Iris pigment epithelial cell (primary cell): ENCODE measurements at regions not wholly inside any gene's neighbourhood (a gene's known extent, or its start where the extent isn't known, plus 50 kb on each side); places are given as distances from the start of the nearest gene placed in this dataset.

ENCODE experiments used
- DNase-seq: peaks from one replicate; pipeline ENCODE4 v3.0.0-alpha.2; 2011; ENCODE audit warnings: low read depth

DNA sequence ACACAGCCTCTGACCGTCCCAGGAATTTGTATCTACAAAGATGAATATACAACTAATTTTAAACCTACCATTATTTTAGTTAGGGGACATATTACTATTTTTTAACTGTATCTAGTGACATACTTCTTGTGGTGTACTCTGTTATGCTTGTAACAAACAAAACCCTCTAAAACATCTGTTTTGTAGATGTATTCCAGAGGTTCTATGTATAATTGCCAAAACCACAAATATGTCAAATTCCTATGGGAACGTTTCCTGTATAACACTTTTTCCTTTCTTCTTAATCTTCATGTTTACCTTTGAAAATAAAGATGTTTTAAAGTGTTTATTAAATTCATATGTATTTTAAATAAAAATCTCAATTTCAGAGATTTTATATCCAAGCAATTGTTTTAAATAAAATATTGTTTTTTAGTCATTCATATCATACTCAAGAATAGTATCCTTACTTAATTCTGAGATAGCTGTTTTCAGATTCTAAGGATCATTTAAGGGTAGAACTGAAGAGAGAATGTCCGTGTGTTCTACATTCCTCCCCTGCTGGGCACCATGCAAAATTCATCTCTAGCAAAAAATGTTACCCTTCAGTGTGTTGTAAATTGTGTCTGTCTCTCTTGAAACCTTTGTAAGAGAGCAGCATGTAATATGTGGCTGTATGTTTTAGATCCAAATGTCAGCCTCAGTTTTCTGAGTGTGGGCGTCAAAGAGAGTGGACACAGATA lies 1327.7 kb downstream of the EFNB2 start:
- DNase-seq: no peak

DNA sequence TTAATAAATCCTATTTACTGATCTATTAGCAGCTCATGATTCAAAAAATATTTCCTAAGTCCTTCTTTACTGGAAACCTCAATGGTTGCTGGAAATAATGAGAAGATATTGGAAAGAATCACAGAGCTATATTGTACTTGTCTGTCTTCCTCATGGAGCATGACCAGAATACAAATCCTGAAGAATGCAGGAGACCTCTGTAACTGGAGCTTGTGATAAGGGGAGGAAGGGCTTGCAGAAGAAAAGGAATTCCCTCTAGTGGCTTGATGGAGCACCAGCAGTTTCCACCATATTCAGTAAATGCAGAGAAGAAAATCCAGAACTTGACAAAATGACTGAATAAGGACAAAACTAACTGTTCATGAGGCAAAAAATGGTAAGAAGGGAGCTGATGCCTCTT lies 1333.1 kb downstream of the EFNB2 start:
- peak; percentile 74 for DNase-seq

DNA sequence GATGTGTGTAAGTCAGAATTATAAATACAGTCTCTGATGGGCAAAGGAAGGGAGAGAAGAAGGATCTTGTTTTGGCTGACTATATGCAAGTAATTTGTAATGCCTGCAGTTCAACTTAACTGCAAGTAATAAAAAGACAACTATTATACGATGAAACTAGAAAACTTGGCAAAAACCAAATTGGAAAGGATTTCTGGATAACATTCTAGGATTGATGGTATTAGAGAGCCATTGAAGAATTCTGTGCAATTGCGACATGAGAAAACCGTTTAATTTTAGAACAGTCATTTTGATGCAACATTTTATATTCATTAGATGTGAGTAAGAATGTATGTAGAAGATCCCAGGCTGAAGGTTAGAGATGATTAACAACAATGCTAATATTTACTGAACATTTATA lies 1334.1 kb downstream of the EFNB2 start:
- DNase-seq: no peak

DNA sequence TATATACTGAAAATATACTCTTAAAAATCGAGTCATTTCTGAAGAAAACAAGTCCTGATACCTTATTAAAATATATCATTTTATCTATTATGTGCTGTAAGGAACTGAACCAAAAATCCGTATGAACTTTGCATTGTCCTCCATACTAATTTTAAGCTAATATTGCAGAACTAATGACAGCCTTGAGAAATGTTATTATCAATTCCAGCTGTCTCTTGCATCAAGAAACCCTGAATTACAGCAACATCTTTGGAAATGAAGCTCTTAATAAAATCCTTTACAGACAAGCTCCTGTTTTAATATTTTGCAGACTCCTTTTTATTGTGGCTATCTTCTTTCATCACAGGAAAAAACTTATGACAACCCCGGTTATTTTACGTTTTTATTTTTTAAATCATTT lies 1335.3 kb downstream of the EFNB2 start:
- no peak for DNase-seq

DNA sequence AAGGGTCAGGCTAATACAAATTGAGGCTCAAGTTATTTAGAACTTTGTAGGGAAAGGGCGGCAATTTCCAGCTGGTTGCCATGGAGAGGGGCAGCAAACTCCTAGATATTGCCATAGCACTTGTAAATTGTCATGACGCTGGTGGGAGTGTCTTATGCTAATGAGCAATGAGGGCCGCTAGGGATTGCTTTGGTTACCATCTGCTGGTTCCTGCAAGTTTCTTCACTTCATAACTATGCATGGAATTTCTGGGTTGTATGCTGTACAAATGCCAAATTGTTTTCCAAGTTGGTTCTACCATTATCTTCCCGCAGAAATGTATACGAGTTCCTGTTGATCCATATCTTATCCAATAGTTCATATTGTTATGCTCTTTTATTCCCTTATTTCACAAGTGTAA lies 1339.4 kb downstream of the EFNB2 start:
- peak; percentile 80 for DNase-seq

DNA sequence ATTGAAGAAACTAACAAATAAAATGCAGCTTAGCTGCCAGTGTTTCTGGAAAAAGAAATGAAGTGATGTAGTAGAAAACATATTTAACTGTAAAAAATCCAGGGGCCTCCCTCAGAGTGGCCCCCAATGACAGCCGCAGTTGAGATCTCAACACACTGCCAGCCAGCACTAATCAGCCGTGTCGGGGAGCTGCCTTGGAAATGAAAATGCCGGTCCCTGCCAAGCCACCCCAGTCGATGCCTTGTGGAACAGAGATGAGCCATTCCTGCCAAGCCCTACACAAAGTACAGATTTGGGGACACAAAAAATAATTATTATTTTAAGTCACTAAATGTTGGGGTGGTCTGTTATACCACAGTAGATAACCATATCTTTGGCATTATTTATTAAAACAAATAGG lies 1342.4 kb downstream of the EFNB2 start:
- DNase-seq: no peak

DNA sequence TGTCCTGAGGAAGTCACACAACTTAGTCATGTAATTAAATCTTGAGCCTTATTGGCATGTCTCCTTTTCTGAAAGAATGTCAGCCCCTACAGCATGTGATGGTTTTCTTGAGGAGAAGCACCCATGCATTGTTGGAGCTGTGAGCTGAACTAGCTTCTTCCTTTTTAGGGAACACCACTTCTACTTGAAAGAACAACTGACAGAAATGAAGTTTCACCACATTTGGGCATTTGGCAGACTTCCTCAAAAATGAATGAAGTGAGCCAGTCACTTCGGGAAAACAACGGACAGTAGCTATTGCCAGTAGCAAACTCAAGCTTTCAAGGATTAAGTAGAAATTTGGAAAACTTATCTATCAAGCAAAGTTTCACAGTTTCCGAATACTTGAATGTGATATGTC lies 1351.3 kb downstream of the EFNB2 start:
- no peak for DNase-seq

DNA sequence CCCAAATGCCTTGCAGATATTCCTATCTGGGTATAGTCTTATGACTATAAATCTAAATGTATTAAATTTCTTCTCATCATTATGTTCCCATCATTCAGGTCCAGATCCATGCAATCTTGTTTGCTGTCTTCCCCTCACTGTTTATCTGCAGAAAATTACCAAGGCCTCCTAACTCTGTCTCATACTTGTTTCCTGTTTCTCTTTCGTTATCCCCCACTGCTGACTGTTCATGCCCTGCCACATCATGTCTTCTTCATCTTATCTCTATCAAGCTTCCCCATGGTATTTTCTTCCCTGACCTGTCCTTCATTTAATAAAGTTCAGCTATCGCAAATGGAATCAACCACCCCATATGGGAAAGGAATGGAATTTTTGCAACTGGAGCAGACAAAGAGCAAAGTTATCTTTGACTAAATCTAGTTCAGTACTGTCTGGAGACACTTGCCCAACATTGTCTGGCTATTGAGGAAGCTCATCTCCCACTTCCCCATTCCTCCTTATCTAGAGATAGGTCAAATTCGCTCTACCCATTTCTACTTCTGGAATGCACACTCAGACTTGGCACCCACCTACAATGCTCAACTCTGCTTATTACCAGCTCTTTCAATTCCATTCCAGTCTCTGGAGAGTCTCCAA lies 1358.1 kb downstream of the EFNB2 start:
- DNase-seq: peak; percentile 51

DNA sequence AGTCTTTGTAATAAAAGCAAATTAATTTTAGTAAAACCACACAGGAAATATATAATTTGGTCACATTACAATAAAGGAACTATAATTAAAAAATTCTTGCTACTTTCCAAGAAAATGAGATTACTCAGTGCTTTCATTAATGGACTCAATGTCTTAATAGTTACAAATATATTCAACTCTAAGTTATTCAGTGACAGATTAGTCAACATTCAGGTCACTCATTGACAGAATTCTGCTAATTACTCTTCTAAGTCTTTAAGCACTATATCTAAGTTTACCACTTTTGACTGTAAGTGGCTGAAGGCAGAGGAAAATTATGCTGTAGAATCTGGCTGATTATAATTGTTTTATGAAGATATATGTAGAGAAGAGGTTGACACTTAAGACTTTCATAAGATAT lies 1365.0 kb downstream of the EFNB2 start:
- DNase-seq: no peak

DNA sequence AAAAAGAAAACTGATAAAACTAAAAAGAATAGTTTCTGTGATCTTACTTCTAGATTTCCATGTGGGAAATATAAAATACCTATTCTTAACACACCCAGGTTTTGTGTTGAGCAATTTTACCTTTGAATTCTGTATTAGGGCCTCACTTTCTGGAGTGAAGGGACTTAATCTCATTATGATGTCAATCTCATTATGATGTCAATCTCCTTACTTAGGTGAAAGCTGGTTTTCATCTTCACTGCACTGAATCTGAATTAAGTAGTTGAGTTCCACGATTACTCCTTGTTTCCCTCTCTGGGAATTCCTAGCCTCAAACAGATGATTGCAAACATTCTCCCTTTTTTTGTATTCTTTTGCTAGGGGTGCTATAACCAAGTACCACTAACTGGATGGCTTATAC lies 1367.2 kb downstream of the EFNB2 start:
- no peak for DNase-seq

DNA sequence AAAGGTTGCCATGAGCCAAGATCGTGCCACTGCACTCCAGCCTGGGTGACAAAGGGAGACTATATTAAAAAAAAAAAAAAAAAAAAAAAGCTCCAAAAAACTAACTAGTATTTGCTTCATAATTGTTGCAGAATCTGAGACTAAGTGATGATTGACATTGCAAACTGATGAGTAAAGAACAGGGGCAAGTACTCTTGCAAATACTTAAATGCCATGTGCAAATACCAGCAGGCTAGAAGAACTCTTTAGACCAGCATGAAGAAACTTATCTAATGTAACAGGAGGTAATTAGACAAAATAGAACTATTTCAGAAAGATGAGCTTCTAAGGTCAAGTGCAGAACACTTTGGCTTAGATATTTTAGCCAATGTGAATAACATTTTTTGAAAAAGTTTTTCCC lies 1368.1 kb downstream of the EFNB2 start:
- DNase-seq: no peak

DNA sequence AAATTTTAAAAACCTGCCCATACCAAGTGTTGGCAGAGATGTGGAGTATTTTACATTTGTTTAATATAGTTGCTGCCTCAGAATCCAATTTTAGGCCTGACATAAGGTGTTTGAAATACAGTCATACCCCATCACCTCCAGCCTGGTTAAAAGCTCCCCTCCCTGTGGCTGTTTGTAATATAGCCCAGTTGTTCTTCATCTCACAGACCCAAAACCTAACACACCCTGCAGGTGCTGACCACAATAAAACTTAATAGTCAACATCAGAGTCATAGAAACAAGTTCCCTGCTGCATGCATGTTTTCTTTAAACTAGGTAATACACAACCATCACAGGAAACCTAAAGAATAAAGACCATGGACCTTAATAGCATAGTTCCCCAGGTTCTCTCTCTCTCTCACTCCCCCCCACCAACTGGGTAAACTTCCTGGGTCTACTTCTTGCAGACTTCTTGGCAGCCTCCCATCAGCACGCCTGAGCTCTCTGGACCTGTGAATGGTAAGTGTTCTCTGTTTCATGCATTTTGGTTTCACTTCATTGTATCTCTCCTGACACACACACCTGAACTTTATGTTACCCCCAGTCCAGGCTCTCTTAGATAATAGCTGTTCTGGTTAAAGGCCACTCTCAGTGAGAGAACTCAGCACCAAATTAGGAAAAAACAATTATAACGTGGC lies 1369.9 kb downstream of the EFNB2 start:
- peak; percentile 5 for DNase-seq

DNA sequence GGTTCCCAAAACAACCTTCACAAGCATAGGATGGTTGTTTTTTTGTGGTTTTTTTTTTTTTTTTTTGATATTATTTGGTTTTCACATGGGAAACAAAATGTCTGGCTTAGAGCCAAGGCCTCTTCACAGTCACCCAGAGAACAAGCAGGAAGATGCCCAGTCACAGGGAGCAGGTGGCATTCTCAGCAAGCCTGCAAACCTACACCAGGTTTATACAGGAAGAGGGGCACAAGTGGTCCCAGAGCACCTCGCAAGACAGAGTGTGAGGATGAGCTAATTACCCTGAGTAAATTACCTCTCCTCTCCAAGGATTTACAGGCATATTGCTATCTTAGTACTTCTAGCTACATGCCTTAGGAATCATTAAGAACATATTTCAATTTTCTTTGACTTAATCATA lies 1375.6 kb downstream of the EFNB2 start:
- DNase-seq: no peak

DNA sequence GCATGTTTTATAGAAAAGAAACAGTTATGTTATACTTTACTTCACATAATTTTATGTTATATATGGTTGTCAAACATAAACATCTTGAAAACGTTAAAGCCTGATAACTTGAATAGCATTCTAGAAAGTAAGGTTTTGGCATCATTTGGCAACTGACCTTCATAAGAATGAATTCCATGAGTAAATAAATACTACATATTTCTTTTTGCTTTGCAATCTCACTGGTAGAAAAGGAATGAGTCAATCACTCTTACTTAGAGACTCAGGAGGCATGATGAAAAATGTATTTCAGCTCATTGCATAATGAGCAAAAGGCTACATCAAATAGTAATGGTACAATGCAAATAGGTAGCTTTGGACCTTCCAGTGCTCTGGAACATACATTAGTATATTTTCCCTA lies 1381.9 kb downstream of the EFNB2 start:
- peak; percentile 51 for DNase-seq

DNA sequence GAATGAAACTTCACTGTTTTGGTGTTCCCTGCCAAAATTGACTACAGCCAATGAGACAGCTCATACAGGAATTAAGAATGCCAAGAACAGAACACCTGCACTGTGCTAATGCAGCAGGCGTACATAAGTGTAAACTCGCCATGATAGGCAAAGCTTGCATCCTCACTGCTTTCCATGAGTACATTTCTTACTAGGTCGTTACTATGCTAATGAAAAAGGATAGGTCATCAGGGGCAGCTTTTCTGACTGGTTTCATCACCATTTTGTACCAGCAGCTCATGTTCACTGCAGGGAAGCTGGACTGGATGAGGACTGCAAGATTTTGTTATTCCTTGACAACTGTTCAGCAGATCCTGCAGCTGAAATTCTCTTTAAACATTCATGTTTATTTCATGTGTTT lies 1383.8 kb downstream of the EFNB2 start:
- no peak for DNase-seq

DNA sequence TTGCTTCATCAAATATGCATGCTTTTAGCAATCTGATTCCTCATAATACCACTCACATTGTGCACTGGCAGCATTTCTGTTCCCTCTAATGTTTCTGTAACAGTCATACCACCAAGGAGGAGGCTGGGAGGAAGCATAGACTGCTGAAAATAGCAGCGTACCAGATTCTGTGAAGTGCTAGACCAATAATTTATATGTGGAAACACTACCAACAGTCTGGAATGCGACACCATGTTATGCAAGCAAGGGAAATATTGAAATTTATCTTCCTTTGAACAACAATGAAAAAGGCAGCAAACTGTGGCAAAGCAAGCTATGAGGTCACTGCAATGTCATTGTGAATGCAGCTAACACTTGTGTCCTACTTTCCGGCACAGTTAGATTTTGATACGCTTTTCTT lies 1388.0 kb downstream of the EFNB2 start:
- peak; percentile 21 for DNase-seq

DNA sequence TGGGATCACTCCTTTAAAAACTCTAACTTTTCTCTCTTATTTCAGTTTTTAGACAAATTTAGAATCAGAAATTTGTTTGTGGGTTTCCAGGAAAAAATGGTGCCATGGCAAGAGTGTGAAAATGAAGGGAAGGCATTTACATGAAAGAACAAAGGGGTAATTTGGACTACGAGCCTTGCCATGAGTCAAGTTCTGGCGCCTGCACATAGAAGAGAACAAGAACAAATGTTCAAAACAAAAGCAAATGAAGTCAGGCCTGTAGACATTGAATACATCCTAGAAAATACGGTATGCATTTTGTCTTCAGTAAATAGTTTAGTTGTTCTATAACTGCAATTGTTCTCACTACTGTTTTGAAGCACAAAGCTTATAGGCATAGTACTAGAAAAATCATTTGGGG lies 1390.5 kb downstream of the EFNB2 start:
- no peak for DNase-seq

DNA sequence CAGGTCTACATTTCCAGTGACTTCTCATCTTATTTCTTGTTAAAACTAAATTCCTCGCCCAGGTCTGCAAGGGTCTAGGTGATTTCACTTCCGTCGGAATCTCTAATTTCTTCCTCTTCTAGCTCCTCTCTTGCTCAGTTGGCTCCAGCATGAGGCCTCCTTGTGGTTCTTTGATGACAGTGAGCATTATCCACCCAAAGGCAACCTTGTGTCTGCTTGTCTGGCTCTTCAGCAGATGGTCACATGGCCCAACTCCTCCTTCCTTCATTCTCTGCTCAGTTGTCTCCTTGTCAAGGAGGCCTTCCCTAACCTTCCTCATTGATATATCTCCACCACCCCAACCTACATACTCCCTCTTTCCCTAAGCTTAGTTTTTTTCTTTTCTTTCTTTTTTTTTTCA lies 1391.4 kb downstream of the EFNB2 start:
- no peak for DNase-seq

DNA sequence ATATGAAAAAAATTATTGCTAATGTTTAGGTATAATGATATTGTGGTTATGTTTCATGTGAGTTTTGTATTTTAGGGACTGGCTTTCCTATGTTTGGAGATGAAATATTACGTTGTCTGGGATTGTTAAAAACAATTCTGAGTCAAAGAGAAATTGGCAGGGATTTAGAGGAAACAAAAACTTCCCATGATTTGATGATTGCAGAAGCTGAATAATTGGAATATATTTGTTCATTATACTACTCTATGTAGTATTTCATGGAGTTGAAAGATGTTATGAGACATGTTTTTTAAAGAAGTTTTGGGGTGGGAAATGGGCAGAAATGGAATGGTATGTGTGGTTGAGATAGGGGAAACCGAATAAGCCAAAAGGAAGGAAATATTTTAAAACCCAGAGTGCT lies 1392.9 kb downstream of the EFNB2 start:
- no peak for DNase-seq

DNA sequence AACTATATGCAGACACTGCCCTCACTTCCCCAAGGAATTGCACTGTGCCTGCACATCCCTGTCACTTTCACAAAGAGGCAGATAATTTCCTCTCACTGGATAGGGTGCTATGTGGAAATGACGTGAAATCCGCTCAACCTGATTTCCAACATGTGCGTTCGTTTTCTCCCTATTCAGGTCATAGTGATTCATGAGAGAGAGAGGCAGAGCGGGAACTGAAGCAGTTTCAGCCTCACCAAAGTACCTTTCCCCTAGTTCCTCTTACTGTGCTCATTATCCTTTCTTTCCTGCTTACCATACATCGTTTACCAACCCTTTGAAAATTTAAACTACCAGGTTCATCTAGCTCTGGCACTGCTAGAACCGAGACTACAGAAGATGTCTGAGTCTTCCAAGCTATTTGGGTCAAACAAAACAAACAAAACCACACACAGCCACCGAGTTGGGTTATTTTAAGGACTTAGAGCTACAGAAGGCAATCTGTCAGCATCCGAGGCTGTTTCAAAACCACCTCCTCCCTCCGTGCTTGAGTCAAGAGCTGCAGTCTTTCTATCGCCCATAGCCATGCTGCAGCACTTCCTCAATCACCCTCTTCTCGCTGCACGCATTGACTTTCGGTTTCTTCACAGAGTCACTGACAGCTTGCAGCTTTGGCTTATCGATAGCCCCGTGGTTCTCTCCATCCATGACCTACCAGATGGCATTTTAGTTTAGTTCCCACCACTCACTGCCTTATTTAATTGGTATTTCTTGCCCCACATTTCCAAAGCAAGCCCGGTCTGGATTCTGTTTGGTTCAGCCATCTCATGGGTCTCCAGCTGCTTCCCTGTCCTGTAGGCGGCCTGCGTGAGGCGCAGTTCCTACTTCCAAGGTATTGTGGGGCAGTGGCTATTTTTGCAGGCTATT lies 1395.8 kb downstream of the EFNB2 start:
- DNase-seq: no peak

DNA sequence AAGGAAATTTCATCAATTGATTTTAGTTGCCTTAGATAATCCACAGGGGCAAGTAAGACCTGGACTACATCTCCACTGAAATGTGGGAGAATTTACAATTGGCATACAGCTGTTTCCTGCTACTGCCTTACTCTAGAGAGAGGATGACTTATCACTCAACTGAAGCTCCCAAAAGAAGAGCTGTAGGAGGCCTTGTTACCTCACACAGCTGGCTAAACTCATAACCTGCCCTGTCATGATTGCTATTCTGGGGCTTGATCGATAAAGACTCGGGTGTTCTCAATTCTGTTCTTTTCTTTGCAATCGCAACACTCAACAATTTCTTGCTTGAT lies 1396.4 kb downstream of the EFNB2 start:
- DNase-seq: no peak

DNA sequence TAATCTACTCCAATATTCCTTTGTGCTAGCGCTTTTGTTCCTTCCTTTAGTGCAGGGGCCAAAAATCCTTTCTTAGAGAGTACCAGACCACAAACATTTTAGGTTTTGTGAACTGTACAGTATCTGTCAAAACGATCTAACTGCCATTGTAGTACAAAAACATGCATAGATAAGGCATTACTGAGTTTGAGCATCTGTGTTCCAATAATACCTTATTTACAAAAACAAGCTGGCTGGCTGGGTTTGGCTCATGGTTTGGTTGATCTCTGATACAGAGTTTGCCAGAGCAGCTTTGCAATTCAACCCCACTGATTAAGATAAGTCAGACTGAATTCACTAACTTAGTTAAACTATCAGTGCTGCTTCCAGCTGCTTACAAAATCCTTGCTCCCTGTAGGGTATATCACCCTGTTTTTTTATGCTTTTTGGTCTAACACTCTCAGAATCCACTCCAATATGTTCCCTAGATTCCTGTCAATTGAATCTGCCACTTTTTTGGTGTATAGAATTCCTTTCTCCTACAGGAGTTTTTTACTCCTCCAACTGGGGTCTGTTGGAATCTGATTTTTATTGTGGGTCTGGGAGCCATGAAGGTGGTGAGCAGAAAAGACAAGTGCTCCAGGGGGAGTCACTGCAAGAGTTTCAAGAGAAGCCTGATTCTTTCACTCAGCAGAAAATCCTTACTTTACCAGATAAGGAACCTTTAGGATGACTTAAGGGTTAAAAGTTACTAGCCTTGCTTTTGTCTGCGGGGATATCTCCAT lies 1399.4 kb downstream of the EFNB2 start:
- DNase-seq: peak; percentile 17
